Keratinocyte (primary cell): ENCODE measurements at regions not wholly inside any gene's neighbourhood (a gene's known extent, or its start where the extent isn't known, plus 50 kb on each side); places are given as distances from the start of the nearest gene placed in this dataset.

Source experiments
- DNase-seq: peaks from one replicate; pipeline ENCODE4 v3.0.0-alpha.2; 2011; ENCODE audit warnings: low read depth, missing footprints, low spot score
- FAIRE-seq: peaks from 2 replicates; lab custom pipeline; 2011; peaks lifted over from hg19 to GRCh38; lab: Jason Lieb, UNC
- H2AFZ ChIP-seq: 2 replicates; pipeline ENCODE4 v1.6.0; 2012; ENCODE audit warnings: low read length, control low read depth, inconsistent platforms; ENCODE audit not compliant: control insufficient read depth
- H3K27ac ChIP-seq: 2 replicates; pipeline ENCODE4 v1.5.1; 2011; ENCODE audit warnings: low read length; ENCODE audit not compliant: control insufficient read depth, insufficient read depth
- H3K27me3 ChIP-seq: 3 replicates; pipeline ENCODE4 v1.6.0; 2011; ENCODE audit warnings: low read length; ENCODE audit not compliant: control insufficient read depth, insufficient read depth; ENCODE audit errors: extremely low read depth
- H3K36me3 ChIP-seq, 2 experiments: 2 replicates in 1 of 2; 3 replicates in 1 of 2; pipeline ENCODE4 v1.5.1; 2011; ENCODE audit warnings: low read length in 2 of 2, mild to moderate bottlenecking in 1 of 2; ENCODE audit not compliant: control insufficient read depth in 2 of 2, insufficient read depth in 2 of 2; ENCODE audit errors: extremely low read depth in 1 of 2
- H3K4me1 ChIP-seq: 3 replicates; pipeline ENCODE4 v1.5.1; 2011; ENCODE audit warnings: low read length; ENCODE audit not compliant: control insufficient read depth, insufficient read depth; ENCODE audit errors: extremely low read depth
- H3K4me2 ChIP-seq: 3 replicates; pipeline ENCODE4 v1.6.0; 2011; ENCODE audit warnings: low read depth, low read length; ENCODE audit not compliant: control insufficient read depth, insufficient read depth; ENCODE audit errors: extremely low read depth
- H3K4me3 ChIP-seq, 3 experiments: fragments of 200-600 bp in 1 of 3; sonication (generic) in 1 of 3; 2 replicates in 2 of 3; 3 replicates in 1 of 3; pipeline ENCODE4 v1.5.1; 2011 to 2016; ENCODE audit warnings: low read length in 3 of 3, mild to moderate bottlenecking in 3 of 3, control low read depth in 2 of 3, inconsistent platforms in 1 of 3, low read depth in 1 of 3, mixed read lengths in 1 of 3, mixed run types in 1 of 3, moderate library complexity in 1 of 3; ENCODE audit not compliant: control insufficient read depth in 2 of 3, insufficient read depth in 2 of 3; ENCODE audit errors: extremely low read depth in 1 of 3
- H3K79me2 ChIP-seq: 2 replicates; pipeline ENCODE4 v1.6.0; 2012; ENCODE audit warnings: low read length; ENCODE audit not compliant: control insufficient read depth, insufficient read depth
- H3K9ac ChIP-seq: 3 replicates; pipeline ENCODE4 v1.6.0; 2011; ENCODE audit warnings: low read length; ENCODE audit not compliant: control insufficient read depth, insufficient read depth; ENCODE audit errors: extremely low read depth
- H3K9me1 ChIP-seq: 3 replicates; pipeline ENCODE4 v1.6.0; 2011; ENCODE audit warnings: low read length; ENCODE audit not compliant: control insufficient read depth, insufficient read depth; ENCODE audit errors: extremely low read depth
- H3K9me3 ChIP-seq: 2 replicates; pipeline ENCODE4 v1.5.1; 2012; ENCODE audit warnings: low read depth, low read length; ENCODE audit not compliant: control insufficient read depth
- H4K20me1 ChIP-seq: 3 replicates; pipeline ENCODE4 v1.6.0; 2011; ENCODE audit warnings: low read length; ENCODE audit not compliant: control insufficient read depth, insufficient read depth; ENCODE audit errors: extremely low read depth
- EZH2 ChIP-seq: IDR thresholded peaks from one replicate; pipeline ENCODE4 v1.6.1; 2012; ENCODE audit warnings: inconsistent platforms, mild to moderate bottlenecking, low read length, moderate library complexity
- dilution Hi-C: fragments of 300-500 bp; cut with MboI; formaldehyde crosslinking; loops from one replicate; pipeline ENCODE4 v1.7.0; 2020; ENCODE audit warnings: low sequenced_read_pairs; ENCODE audit not compliant: extremely low pct_ligation_motif_present
- TF ChIP-seq, protein P1 (sequence below), 3 experiments: IDR thresholded peaks in 1 of 3; conservative IDR thresholded peaks in 1 of 3; optimal IDR thresholded peaks in 1 of 3; 2 replicates in 2 of 3; 3 replicates in 1 of 3; pipeline versions ENCODE3 to v1.5.1; 2011; ENCODE audit warnings: low read length in 3 of 3, mild to moderate bottlenecking in 3 of 3, moderate library complexity in 2 of 3, control low read depth in 1 of 3, inconsistent platforms in 1 of 3; ENCODE audit not compliant: insufficient read depth in 2 of 3; ENCODE audit errors: extremely low read depth in 1 of 3

DNA sequence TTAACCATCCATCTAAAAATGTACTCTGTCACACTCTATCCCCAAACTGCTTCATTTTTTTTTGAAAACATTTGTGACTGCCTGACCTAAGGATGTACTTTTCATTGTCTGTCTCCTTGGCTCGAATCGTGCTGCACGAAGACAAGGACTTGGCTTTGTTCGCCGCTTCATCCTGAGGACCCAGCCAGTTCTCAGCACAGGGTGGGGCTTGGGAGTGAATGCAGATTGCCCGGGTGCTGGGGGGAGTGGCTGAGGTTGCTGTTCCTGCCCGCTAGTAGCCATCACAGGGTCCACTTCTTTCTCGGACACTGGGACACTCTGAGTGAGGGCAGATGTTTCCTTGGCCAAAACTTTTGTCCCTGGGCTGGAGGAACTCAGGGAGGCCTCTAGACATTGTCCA, 70.1 kb upstream of the CLCN4 start:
- H3K79me2 ChIP-seq: no peaks in the 10 kb centered on the region
- H3K4me1 ChIP-seq: peaks cover 2% of the 10 kb centered on the region
- TF ChIP-seq EZH2: no peak
- TF ChIP-seq, protein P1, sequence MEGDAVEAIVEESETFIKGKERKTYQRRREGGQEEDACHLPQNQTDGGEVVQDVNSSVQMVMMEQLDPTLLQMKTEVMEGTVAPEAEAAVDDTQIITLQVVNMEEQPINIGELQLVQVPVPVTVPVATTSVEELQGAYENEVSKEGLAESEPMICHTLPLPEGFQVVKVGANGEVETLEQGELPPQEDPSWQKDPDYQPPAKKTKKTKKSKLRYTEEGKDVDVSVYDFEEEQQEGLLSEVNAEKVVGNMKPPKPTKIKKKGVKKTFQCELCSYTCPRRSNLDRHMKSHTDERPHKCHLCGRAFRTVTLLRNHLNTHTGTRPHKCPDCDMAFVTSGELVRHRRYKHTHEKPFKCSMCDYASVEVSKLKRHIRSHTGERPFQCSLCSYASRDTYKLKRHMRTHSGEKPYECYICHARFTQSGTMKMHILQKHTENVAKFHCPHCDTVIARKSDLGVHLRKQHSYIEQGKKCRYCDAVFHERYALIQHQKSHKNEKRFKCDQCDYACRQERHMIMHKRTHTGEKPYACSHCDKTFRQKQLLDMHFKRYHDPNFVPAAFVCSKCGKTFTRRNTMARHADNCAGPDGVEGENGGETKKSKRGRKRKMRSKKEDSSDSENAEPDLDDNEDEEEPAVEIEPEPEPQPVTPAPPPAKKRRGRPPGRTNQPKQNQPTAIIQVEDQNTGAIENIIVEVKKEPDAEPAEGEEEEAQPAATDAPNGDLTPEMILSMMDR (optimal IDR thresholded peaks at IDR 0.05 in 1 of 3, IDR thresholded peaks at IDR 0.05 in 1 of 3, conservative IDR thresholded peaks at IDR 0.05 in 1 of 3; ENCODE audit: extremely low read depth in 1 of 3, insufficient read depth in 2 of 3, low read length in 3 of 3): no peak
- no peak for FAIRE-seq
- no peak overlapping the region for H3K4me3 ChIP-seq
- H3K9me3 ChIP-seq: no peaks in the 10 kb centered on the region
- H3K9ac ChIP-seq: no peak overlapping the region
- no peaks in the 10 kb centered on the region for H4K20me1 ChIP-seq
- dilution Hi-C loops: no loop called here
- no peaks in the 10 kb centered on the region for H3K9me1 ChIP-seq
- H3K4me2 ChIP-seq: no peak overlapping the region
- no peaks in the 10 kb centered on the region for H3K36me3 ChIP-seq
- H3K27me3 ChIP-seq: no peaks in the 10 kb centered on the region
- no peak overlapping the region for H3K27ac ChIP-seq
- DNase-seq: no peak
- no peak overlapping the region for H2AFZ ChIP-seq

DNA sequence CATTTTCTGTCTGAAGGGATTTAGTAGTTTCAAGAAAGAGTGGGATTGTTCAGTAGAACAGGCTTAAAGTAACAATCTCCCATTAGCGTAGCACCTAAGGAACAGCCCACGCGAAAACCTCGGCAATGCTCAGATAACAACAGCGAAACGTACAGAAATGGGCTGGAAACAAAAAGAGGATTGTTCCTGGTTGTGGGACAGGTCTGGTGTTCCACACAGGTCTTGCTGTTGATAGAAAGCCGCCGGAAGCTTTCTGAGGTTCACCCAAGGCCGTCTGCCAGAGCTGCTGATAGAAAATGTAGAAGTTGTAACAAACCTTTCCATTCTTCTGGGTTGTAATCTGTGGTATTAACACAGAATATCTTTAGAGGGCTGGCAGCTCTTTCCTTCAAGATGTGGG, 69.4 kb upstream of the CLCN4 start:
- H3K4me2 ChIP-seq: no peak overlapping the region
- no peak for DNase-seq
- H3K79me2 ChIP-seq: no peaks in the 10 kb centered on the region
- no peak for FAIRE-seq
- TF ChIP-seq, protein P1 (optimal IDR thresholded peaks at IDR 0.05 in 1 of 3, IDR thresholded peaks at IDR 0.05 in 1 of 3, conservative IDR thresholded peaks at IDR 0.05 in 1 of 3; ENCODE audit: extremely low read depth in 1 of 3, insufficient read depth in 2 of 3, low read length in 3 of 3): no peak
- no peak for TF ChIP-seq EZH2
- no peak overlapping the region for H2AFZ ChIP-seq
- H3K4me3 ChIP-seq: no peak overlapping the region
- H3K27ac ChIP-seq: no peak overlapping the region
- no peaks in the 10 kb centered on the region for H4K20me1 ChIP-seq
- H3K27me3 ChIP-seq: no peaks in the 10 kb centered on the region
- no peaks in the 10 kb centered on the region for H3K9me3 ChIP-seq
- no peaks in the 10 kb centered on the region for H3K9me1 ChIP-seq
- H3K36me3 ChIP-seq: no peaks in the 10 kb centered on the region
- H3K9ac ChIP-seq: no peak overlapping the region
- dilution Hi-C loops: no loop called here
- H3K4me1 ChIP-seq: peaks cover 2% of the 10 kb centered on the region
